CD8-positive, alpha-beta memory T cell (primary cell): ENCODE measurements at regions not wholly inside any gene's neighbourhood (a gene's known extent, or its start where the extent isn't known, plus 50 kb on each side); places are given as distances from the start of the nearest gene placed in this dataset.

Experiments
- CTCF ChIA-PET: fragments of 350-600 bp; sonication (Branson Sonifier 250); formaldehyde crosslinking; loops from one replicate; lab custom pipeline; 2021; ENCODE audit warnings: antibody characterized with exemption; lab: Charles Lee
- POLR2A ChIA-PET: fragments of 350-600 bp; sonication (Branson Sonifier 250); formaldehyde crosslinking; loops from one replicate; lab custom pipeline; 2021; ENCODE audit warnings: antibody characterized with exemption; lab: Charles Lee
- DNase-seq, 5 donors: peaks; one replicate each; pipeline versions ENCODE4 v3.0.0 to v3.0.0-alpha.2; 2020 to 2022; ENCODE audit warnings: mixed read lengths in 1 of 5
- H3K27ac ChIP-seq: one replicate; pipeline ENCODE4 v1.7.0; 2013; ENCODE audit warnings: low read depth, mild to moderate bottlenecking, low read length, moderate library complexity
- H3K27me3 ChIP-seq: 2 replicates; pipeline ENCODE4 v1.7.0; 2013; ENCODE audit warnings: low read length, mild to moderate bottlenecking; ENCODE audit not compliant: insufficient read depth, poor library complexity, severe bottlenecking
- H3K36me3 ChIP-seq: 2 replicates; pipeline ENCODE4 v1.7.0; 2013; ENCODE audit warnings: mild to moderate bottlenecking, low read length, moderate library complexity; ENCODE audit not compliant: insufficient read depth
- H3K4me1 ChIP-seq: 2 replicates; pipeline ENCODE4 v1.7.0; 2013; ENCODE audit warnings: mild to moderate bottlenecking, low read length, moderate library complexity; ENCODE audit not compliant: insufficient read depth
- H3K4me3 ChIP-seq: 2 replicates; pipeline ENCODE4 v1.7.0; 2013; ENCODE audit warnings: mild to moderate bottlenecking, low read length
- H3K9me3 ChIP-seq: 2 replicates; pipeline ENCODE4 v1.7.0; 2013; ENCODE audit warnings: mild to moderate bottlenecking, low read length
- H3K27ac Mint-ChIP-seq, 8 donors: one replicate each; pipeline ENCODE4 v1.8.0; 2020 to 2021; ENCODE audit warnings: mixed read lengths in 8 of 8, mild to moderate bottlenecking in 6 of 8, inconsistent platforms in 3 of 8, moderate library complexity in 3 of 8
- H3K27me3 Mint-ChIP-seq, 2 donors: one replicate each; pipeline ENCODE4 v1.8.0; 2020 to 2021; ENCODE audit warnings: mixed read lengths in 2 of 2, mild to moderate bottlenecking in 1 of 2, moderate library complexity in 1 of 2
- H3K36me3 Mint-ChIP-seq, 3 donors: one replicate each; pipeline ENCODE4 v1.8.0; 2020 to 2021; ENCODE audit warnings: mixed read lengths in 3 of 3, inconsistent platforms in 1 of 3, mild to moderate bottlenecking in 1 of 3
- H3K4me1 Mint-ChIP-seq, 3 donors: one replicate each; pipeline ENCODE4 v1.8.0; 2020 to 2021; ENCODE audit warnings: mixed read lengths in 3 of 3, inconsistent platforms in 1 of 3, mild to moderate bottlenecking in 1 of 3
- H3K4me3 Mint-ChIP-seq, 7 donors: one replicate each; pipeline ENCODE4 v1.8.0; 2020 to 2021; ENCODE audit warnings: mixed read lengths in 7 of 7, mild to moderate bottlenecking in 6 of 7, moderate library complexity in 4 of 7, inconsistent platforms in 2 of 7
- H3K9me3 Mint-ChIP-seq, 5 donors: one replicate each; pipeline ENCODE4 v1.8.0; 2020 to 2022; ENCODE audit warnings: mixed read lengths in 5 of 5, mild to moderate bottlenecking in 3 of 5, moderate library complexity in 2 of 5, inconsistent platforms in 1 of 5

GRCh38 chr9:109919736-109920408 lies 139.9 kb downstream of the PALM2AKAP2 start:
- H3K27ac Mint-ChIP-seq, result no peak overlapping the region
- Histone ChIP-seq H3K36me3 (no peaks in the 10 kb centered on the region), H3K9me3 (no peaks in the 10 kb centered on the region), H3K4me3 (no peak overlapping the region), H3K4me1 (peaks cover 11% of the 10 kb centered on the region), H3K27ac (no peak overlapping the region), H3K27me3 (no peaks in the 10 kb centered on the region)
- peaks cover 0 to 2% (median 0%) of the 10 kb centered on the region in 5 donors for H3K9me3 Mint-ChIP-seq
- ChIA-PET POLR2A (no interaction called here), CTCF (no interaction called here)
- no peaks in the 10 kb centered on the region for H3K36me3 Mint-ChIP-seq
- no peak for DNase-seq
- no peak overlapping the region for H3K4me3 Mint-ChIP-seq
- peaks cover 10 to 14% (median 13%) of the 10 kb centered on the region in 3 donors for H3K4me1 Mint-ChIP-seq
- peaks cover 6 to 11% of the 10 kb centered on the region in 2 donors for H3K27me3 Mint-ChIP-seq

GRCh38 chr9:109922617-109923470 lies 142.8 kb downstream of the PALM2AKAP2 start:
- Histone ChIP-seq H3K27ac (no peak overlapping the region), H3K27me3 (no peaks in the 10 kb centered on the region), H3K9me3 (no peaks in the 10 kb centered on the region), H3K4me3 (no peak overlapping the region), H3K36me3 (no peaks in the 10 kb centered on the region), H3K4me1 (peaks cover 11% of the 10 kb centered on the region)
- Mint-ChIP-seq H3K9me3 (no peaks in the 10 kb centered on the region), H3K36me3 (no peaks in the 10 kb centered on the region), H3K27me3 (peaks cover 0 to 6% of the 10 kb centered on the region in 2 donors), H3K4me3 (no peak overlapping the region), H3K4me1 (peaks cover 10 to 16% (median 12%) of the 10 kb centered on the region in 3 donors), H3K27ac (no peak overlapping the region)
- POLR2A ChIA-PET, result no interaction called here
- CTCF ChIA-PET, result no interaction called here
- DNase-seq, result no peak

DNA sequence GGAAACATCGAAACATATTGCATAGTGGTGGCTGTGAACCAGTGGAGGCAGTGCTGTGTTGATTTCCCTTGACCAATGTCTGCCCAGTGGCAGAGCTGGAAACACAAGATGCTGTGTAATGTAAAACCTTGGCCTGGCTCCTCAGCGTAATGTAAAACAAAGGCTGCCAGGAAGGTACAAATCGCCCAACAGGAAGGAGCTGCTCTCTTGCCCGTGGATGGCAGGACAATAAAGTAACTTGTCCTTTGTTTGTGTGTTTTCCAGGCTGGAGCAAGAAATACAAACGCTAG lies 143.4 kb downstream of the PALM2AKAP2 start:
- Mint-ChIP-seq H3K27ac (no peak overlapping the region), H3K4me3 (no peak overlapping the region), H3K36me3 (no peaks in the 10 kb centered on the region), H3K9me3 (peaks cover 0 to 1% (median 0%) of the 10 kb centered on the region in 5 donors), H3K4me1 (peaks cover 6 to 10% (median 7%) of the 10 kb centered on the region in 3 donors), H3K27me3 (peaks cover 0 to 6% of the 10 kb centered on the region in 2 donors)
- Histone ChIP-seq H3K9me3 (no peaks in the 10 kb centered on the region), H3K27me3 (no peaks in the 10 kb centered on the region), H3K4me1 (peaks cover 7% of the 10 kb centered on the region), H3K36me3 (no peaks in the 10 kb centered on the region), H3K27ac (no peak overlapping the region), H3K4me3 (no peak overlapping the region)
- CTCF ChIA-PET, result no interaction called here
- DNase-seq, result no peak
- POLR2A ChIA-PET, result no interaction called here

DNA sequence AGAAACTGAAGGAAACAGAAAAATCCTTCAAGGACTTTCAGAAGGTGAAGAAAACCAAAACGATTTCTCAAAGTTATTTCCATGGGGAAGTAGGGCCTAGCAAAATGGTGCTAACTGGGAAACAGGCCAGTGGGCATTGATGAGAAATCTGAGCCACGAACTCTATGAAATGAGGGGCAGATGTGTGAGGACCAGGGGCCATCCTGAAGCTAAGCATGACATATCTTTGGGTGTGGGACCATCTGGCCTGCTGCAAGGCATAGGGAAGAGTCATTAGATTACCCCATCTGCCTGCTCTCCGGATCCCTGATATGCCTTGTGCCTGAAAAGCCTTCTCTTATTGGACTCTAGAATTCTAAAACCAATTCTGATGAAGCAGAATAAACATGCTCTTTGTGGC lies 143.8 kb downstream of the PALM2AKAP2 start:
- Mint-ChIP-seq H3K9me3 (peaks cover 0 to 2% (median 0%) of the 10 kb centered on the region in 5 donors), H3K27ac (no peak overlapping the region), H3K4me3 (no peak overlapping the region), H3K4me1 (peaks cover 2 to 6% (median 3%) of the 10 kb centered on the region in 3 donors), H3K27me3 (peaks cover 0 to 6% of the 10 kb centered on the region in 2 donors), H3K36me3 (no peaks in the 10 kb centered on the region)
- no peak overlapping the region for H3K27ac ChIP-seq
- ChIA-PET CTCF (no interaction called here), POLR2A (no interaction called here)
- no peaks in the 10 kb centered on the region for H3K36me3 ChIP-seq
- no peak overlapping the region for H3K4me3 ChIP-seq
- peaks cover 4% of the 10 kb centered on the region for H3K4me1 ChIP-seq
- no peak for DNase-seq
- no peaks in the 10 kb centered on the region for H3K9me3 ChIP-seq
- no peaks in the 10 kb centered on the region for H3K27me3 ChIP-seq

DNA sequence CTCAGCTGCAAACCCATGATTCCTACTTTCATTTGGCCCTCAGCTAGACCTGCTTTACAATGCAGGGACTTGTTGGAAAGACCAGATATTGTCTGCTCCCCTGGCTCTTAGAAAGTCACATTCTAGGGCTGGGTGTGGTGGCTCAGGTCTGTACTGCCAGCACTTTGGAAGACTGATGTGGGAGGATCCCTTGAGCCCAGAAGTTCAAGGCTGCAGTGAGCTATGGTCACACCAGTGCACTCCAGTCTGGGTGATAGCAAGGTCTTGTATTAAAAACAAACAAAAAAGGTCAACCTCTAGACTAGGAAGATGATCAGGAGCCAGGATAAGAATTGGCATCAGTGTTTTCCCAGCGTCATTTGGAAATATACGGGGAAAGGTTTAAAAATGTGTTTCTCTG lies 145.8 kb downstream of the PALM2AKAP2 start:
- no peak for DNase-seq
- H3K27ac Mint-ChIP-seq, result no peak overlapping the region
- H3K27ac ChIP-seq, result no peak overlapping the region
- H3K9me3 Mint-ChIP-seq, result peaks cover 0 to 2% (median 1%) of the 10 kb centered on the region in 5 donors
- H3K36me3 ChIP-seq, result no peaks in the 10 kb centered on the region
- H3K4me3 ChIP-seq, result no peak overlapping the region
- H3K27me3 ChIP-seq, result no peaks in the 10 kb centered on the region
- no peak overlapping the region for H3K4me3 Mint-ChIP-seq
- H3K36me3 Mint-ChIP-seq, result no peaks in the 10 kb centered on the region
- no peaks in the 10 kb centered on the region for H3K4me1 ChIP-seq
- H3K9me3 ChIP-seq, result no peaks in the 10 kb centered on the region
- ChIA-PET POLR2A (no interaction called here), CTCF (no interaction called here)
- peaks cover 0 to 11% of the 10 kb centered on the region in 2 donors for H3K27me3 Mint-ChIP-seq
- H3K4me1 Mint-ChIP-seq, result peaks cover 0 to 3% (median 0%) of the 10 kb centered on the region in 3 donors

DNA sequence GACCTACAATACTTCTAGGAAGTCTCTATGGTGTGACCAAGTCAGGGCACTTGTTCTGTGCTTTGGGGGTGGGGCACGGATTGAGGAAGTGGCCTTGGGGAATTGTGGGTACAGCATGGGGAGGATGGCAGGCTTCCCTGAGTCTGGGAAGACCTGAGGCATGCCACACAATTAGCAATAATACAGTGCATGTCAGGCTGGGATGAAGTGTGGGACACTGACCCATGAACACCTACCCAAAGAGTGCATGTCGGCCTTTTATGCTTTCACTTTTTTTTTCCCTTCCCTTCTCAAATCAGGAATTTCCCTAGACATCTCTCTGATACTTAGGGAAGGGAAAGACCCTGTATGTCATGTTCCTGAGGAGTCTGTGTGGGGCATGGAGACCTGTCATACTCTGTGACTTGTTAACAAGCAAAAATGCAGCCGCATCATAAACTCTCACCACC lies 146.4 kb downstream of the PALM2AKAP2 start:
- no peak for DNase-seq
- no peaks in the 10 kb centered on the region for H3K4me1 ChIP-seq
- H3K36me3 ChIP-seq, result no peaks in the 10 kb centered on the region
- Mint-ChIP-seq H3K27me3 (peaks cover 2 to 15% of the 10 kb centered on the region in 2 donors), H3K9me3 (peaks cover 0 to 2% (median 1%) of the 10 kb centered on the region in 5 donors), H3K4me1 (peaks cover 0 to 3% (median 0%) of the 10 kb centered on the region in 3 donors), H3K27ac (no peak overlapping the region), H3K4me3 (no peak overlapping the region), H3K36me3 (no peaks in the 10 kb centered on the region)
- no peaks in the 10 kb centered on the region for H3K27me3 ChIP-seq
- H3K4me3 ChIP-seq, result no peak overlapping the region
- H3K27ac ChIP-seq, result no peak overlapping the region
- H3K9me3 ChIP-seq, result no peaks in the 10 kb centered on the region
- POLR2A ChIA-PET, result no interaction called here
- CTCF ChIA-PET, result no interaction called here

GRCh38 chr9:109931623-109932022 lies 151.6 kb downstream of the PALM2AKAP2 start:
- Mint-ChIP-seq H3K4me1 (peaks cover 0 to 2% (median 0%) of the 10 kb centered on the region in 3 donors), H3K27ac (no peak overlapping the region), H3K36me3 (no peaks in the 10 kb centered on the region), H3K9me3 (peaks cover 0 to 2% (median 1%) of the 10 kb centered on the region in 5 donors), H3K27me3 (peaks cover 7 to 15% of the 10 kb centered on the region in 2 donors), H3K4me3 (no peak overlapping the region)
- no peaks in the 10 kb centered on the region for H3K27me3 ChIP-seq
- H3K4me3 ChIP-seq, result no peak overlapping the region
- DNase-seq, result no peak
- H3K9me3 ChIP-seq, result no peaks in the 10 kb centered on the region
- CTCF ChIA-PET, result no interaction called here
- H3K36me3 ChIP-seq, result no peaks in the 10 kb centered on the region
- H3K27ac ChIP-seq, result no peak overlapping the region
- H3K4me1 ChIP-seq, result no peaks in the 10 kb centered on the region
- POLR2A ChIA-PET, result no interaction called here

DNA sequence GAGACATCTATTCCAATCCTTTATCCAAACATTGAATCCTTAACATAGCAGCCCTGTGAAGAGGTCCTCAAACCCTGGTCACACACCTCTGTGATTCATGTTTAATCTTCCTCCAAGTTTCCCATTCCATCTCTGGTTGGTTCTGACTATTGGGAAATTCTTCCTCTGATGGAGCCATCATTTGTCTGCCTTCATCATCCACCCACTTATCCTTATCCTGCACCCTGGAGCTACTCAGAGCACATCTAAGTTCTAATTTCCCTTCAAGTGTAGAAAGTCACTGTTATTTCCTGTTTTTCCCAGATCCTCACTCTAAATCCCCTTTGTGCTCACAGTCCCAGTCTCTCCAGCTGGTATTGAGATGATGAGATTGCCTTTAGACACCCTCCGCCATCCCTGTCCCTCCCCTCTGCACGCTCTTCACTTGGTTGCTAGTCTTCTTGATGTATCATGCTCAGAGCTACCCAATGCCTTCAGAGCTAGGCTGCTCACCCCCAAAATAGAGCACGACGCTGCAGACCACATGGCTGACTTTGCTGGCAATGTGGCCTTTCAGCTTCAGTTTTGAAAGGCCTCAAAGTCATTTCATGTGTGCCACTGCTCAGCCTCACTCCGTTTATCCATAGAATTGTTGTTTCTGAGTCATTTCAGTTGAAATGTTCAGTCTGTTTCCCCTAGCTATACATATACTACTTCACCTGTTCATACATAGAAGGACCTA lies 154.3 kb downstream of the PALM2AKAP2 start:
- H3K9me3 ChIP-seq, result no peaks in the 10 kb centered on the region
- no peaks in the 10 kb centered on the region for H3K9me3 Mint-ChIP-seq
- no peaks in the 10 kb centered on the region for H3K4me1 Mint-ChIP-seq

More for the DNA sequence above, 154.3 kb downstream of the PALM2AKAP2 start:
- no peaks in the 10 kb centered on the region for H3K36me3 Mint-ChIP-seq
- H3K27me3 ChIP-seq, result no peaks in the 10 kb centered on the region
- ChIA-PET POLR2A (interaction anchor here (0.5 kb wide), 1 partner anchor 110 kb away, joined by 4 read pairs; no protein-coding TSS in a partner anchor), CTCF (no interaction called here)
- H3K27ac Mint-ChIP-seq, result peak overlapping the region in 1 of 8 donors; percentile 26
- no peaks in the 10 kb centered on the region for H3K36me3 ChIP-seq
- H3K4me3 Mint-ChIP-seq, result no peak overlapping the region
- DNase-seq, result no peak
- H3K4me3 ChIP-seq, result no peak overlapping the region
- peaks cover 12 to 15% of the 10 kb centered on the region in 2 donors for H3K27me3 Mint-ChIP-seq
- H3K27ac ChIP-seq, result no peak overlapping the region
- H3K4me1 ChIP-seq, result peaks cover 8% of the 10 kb centered on the region
